GM13976 (cell line): ENCODE measurements at regions not wholly inside any gene's neighbourhood (a gene's known extent, or its start where the extent isn't known, plus 50 kb on each side); places are given as distances from the start of the nearest gene placed in this dataset.

Source experiments
- DNase-seq: peaks from one replicate; pipeline ENCODE4 v3.0.0; 2012; ENCODE audit warnings: low spot score
- in situ Hi-C: fragments of 300-500 bp; cut with MboI; formaldehyde crosslinking; loops from one replicate; pipeline ENCODE4 v1.12.0; 2022; ENCODE audit warnings: low sequenced_read_pairs, mixed read lengths, inconsistent platforms; ENCODE audit not compliant: unreplicated experiment
- TF ChIP-seq, protein P1 (sequence below): IDR thresholded peaks from 2 replicates; pipeline ENCODE4 v1.5.1; 2012; ENCODE audit warnings: borderline replicate concordance, mild to moderate bottlenecking; ENCODE audit not compliant: insufficient read depth; ENCODE audit errors: extremely low read depth, missing control alignments, control extremely low read depth

DNA sequence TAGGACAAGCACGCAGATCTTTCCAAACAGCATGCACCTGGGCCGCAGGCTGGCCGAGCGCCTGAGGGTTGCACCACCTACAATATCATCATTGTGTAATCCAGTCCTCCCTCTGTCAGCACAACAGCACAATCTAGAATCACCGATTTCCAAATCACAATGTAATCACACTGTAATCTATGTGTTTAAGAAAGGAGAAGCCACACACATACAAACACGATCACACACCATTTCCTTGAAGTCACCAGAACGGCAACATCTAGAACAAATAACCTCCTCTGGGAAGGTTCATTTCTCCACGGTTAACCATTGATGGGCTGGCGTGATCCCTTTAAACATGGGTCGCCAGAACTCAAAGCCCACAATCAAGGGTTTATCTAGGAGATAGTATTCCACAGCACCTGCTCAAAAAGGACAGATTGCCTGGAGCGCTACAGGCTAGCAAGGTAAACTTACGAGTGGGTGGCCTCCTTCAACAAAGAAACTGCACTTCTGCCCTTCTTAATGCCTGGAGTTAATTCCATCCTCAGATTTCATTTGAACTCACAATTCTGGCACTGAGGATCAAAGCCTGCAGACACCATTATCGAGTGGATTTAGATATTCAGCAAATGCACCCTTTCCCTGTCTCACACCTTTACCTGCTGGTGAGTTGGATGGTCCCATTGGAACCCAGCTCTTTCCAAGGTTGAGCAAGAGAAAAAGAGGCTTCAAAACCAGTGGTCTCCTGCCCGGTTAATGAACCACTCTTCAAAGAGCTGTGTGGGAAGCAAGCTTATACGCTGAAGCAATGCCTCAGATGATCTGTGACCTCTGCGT, 83.8 kb upstream of the FOXQ1 start:
- DNase-seq = no peak
- in situ Hi-C loops = no loop called here

DNA sequence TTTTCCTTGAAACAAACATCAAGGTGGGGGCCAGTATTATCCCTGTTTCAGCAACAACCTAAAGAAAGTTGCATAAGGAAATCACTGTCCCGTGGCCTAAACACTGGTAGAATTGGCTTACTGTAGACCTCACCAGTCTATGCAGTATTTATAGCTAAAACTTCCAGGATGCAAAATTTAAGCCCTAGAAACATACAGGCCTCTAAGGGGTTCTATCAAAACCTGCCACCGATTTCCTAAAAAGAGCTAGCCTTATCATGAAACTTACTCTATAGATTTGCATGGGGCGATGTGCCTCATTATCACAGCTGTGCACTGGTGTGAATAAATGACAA, 84.3 kb upstream of the FOXQ1 start:
- DNase-seq = no peak
- in situ Hi-C loops = no loop called here
- TF ChIP-seq, protein P1, sequence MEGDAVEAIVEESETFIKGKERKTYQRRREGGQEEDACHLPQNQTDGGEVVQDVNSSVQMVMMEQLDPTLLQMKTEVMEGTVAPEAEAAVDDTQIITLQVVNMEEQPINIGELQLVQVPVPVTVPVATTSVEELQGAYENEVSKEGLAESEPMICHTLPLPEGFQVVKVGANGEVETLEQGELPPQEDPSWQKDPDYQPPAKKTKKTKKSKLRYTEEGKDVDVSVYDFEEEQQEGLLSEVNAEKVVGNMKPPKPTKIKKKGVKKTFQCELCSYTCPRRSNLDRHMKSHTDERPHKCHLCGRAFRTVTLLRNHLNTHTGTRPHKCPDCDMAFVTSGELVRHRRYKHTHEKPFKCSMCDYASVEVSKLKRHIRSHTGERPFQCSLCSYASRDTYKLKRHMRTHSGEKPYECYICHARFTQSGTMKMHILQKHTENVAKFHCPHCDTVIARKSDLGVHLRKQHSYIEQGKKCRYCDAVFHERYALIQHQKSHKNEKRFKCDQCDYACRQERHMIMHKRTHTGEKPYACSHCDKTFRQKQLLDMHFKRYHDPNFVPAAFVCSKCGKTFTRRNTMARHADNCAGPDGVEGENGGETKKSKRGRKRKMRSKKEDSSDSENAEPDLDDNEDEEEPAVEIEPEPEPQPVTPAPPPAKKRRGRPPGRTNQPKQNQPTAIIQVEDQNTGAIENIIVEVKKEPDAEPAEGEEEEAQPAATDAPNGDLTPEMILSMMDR = no peak

More for the DNA sequence above, 83.8 kb upstream of the FOXQ1 start:
- TF ChIP-seq, protein P1 = no peak

DNA sequence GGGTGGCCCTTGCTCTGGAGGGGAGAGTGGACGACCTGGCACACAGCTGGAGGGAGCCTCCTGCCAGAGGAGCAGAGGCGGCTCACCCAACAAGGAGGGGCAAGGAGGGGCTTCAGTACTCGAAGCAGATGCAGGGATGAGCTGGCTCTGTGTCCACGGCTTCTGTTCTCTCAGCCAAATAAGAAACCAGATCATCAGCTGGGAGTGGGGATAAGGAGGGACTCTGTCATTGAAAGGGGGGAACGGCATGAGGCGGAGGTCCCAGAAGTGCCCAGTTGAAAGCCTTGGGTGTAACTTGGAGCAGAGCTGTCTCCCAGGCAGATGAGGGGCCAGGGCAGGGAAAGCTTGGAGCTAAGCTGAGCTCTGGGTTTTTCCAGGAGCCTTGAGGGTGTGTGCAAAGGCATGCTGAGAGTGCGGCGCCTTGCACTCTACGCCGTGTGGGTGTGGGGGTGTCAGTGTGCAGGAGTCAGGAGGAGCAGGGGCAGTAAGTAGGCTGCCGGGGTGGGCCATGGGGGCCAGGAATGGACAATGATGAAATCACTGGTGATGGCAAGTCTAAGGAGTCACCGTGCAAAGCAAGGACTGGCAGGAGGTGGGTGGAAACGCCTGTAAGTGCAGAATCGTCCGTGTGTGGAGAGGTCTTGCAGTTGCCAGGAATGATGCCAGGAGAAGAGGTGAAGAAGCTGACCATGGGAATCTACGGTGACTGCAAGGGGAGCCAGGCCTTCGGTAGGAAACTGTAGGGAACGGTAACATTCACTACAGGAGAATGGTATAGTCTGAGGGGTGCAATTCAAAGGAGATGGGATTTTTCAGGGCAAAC, 85.4 kb upstream of the FOXQ1 start:
- TF ChIP-seq, protein P1 = no peak
- DNase-seq = no peak
- in situ Hi-C loops = no loop called here

DNA sequence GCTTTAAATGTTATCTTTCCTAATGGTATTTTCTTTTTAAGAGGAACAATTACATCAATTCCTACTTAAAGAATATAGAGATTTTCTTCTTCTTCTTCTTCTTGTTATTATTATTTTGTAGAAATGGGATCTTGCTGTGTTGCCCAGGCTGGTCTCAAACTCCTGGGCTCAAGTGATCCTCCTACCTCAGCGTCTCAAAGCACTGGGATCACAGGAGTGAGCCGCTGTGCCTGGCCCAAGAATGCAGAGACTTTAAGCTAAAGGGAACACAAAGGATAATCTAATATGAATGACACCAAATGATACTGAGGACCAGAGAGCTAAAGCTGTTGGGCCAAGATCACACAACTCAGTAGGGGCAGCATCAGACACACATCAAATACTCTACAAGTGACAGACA, 87.4 kb upstream of the FOXQ1 start:
- no peak for DNase-seq
- in situ Hi-C loops = no loop called here
- TF ChIP-seq, protein P1 = no peak

DNA sequence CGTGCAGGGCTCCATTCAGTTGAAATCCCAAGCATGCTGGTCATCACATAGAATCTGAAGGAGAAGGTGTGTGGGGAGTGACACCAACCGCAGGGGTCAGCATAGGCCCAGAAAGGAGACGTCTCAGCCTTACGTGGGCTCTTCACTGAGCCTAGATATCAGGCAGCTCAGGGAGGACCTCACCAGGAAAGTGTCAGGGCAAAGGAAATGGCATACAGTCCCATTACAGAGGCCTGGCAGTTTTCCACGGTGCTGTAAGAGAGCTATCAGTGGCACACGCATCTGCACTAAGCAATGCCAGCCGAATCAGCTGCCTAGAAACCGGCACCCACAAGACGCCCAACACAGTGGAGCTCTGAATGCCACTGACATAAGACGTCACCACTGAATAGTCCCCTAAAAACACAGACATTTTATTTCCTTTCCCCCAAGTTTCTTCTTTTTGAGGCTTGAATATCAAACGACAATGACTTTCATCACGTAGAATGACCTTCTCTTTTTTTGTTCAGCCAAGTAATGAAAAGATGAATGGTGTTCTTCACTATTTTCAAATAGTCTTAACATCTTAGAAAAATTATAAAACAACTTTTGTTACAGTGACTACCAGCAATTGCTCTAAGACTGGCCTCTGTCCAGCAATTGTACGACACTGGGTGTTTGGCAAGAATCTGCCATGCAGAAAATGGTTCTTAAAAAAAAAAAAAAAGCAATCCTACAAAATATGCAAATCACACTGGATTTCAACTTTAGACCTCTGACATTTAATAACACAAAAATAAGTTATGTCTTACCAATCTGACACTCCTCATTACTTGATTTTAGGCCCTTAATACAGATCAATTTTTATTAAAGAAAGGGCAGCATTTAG, 88.9 kb upstream of the FOXQ1 start:
- no peak for DNase-seq
- in situ Hi-C loops = no loop called here
- TF ChIP-seq, protein P1 = no peak

DNA sequence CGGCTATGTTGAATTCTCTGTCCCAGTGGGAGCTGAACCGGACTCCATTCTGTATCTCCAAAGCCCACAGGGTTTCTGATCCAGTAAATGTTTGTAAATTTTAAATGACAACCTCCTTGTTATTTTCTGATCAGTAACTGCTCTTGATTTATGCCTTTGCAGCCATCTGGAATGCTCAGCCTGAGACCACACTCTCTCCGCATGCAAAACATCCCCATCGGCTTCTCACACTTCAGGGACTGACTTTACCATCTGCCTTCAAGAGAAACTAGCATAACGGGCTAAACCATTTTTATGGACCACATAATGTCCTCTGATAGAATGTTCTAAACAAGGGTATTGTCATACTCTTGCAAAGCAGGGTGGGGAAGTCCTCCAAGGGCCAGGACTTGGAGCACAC, 94.5 kb upstream of the FOXQ1 start:
- no peak for DNase-seq
- in situ Hi-C loops = no loop called here
- TF ChIP-seq, protein P1 = no peak
